ENCODE measurements at regions not wholly inside any gene's neighbourhood (a gene's known extent, or its start where the extent isn't known, plus 50 kb on each side); places are given as distances from the start of the nearest gene placed in this dataset.

DNA sequence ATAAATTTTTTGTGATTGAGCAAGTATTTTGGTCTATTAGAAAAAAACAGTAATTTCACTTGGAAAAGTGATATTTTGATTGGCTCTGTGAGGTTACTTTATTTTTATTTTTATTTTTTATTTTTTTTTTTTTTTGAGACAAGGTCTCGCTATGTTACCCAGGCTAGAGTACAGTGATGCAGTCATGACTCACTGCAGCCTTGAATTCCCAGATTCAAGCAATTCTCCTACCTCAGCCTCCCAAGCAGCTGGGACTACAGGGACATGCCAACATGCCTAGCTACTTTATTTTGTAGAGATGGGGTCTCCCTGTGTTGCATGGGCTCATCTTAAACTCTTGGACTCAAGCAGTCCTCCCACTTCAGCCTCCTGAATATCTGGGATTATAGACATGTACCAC lies 60.9 kb upstream of the MGAT5 start:
- no peak for DNase-seq

DNA sequence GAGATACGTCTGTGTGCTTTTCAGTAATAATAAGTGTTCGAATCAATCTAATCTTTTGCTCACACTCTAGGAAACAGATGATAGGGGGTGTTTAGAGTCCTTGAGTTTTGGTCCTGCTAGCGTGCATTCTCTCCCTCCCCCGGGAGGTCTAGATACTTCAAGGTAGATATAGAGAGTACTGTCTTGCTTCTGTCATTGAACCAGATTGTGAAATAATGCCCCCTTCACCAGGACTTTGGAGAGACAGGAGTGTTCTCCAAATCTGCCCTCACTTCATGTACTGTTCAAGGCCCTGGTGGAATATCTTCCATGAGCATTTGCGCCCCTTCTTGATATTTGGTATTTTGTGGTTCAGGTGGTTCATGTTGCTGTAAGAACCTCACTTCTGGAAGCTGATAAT lies 59.4 kb upstream of the MGAT5 start:
- no peak for DNase-seq

DNA sequence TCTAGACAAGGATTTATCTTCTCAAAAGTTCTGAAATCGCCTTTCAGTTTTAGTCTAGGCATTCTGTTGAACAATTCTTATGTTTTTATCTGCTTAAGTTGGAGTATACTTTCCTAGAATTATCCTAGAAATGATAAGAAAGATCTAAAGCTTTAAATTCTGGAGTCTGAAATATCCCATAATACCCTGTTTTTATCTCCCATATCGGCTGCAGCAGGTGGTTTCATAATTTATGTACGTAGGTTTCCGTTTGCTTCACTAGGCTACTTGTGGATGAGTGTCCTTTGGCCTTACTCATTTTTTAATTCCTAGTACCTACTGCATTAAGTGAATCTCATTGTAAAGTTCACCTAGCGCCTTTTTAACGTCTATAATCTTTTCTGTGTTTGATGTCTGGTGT lies 58.5 kb upstream of the MGAT5 start:
- DNase-seq: no peak

DNA sequence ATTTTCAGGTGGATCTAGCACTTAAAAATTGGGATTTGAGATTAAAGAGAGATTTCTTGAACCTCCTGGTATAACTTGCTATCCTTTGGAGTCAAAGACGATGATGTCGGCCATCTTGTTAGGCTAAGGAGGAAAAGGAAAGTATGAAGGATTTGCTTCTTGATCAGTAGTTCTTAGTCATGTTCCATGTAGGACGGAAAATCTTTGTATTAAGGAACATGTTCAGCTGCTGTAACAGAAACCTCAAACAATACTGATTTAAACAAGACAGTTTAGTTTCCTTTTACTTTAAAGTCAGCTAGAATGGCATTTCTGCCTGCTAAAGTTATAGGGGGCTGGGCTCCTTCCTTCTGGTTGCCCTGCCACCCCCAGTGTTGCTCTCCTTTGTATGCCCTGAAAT lies 56.4 kb upstream of the MGAT5 start:
- no peak for DNase-seq

DNA sequence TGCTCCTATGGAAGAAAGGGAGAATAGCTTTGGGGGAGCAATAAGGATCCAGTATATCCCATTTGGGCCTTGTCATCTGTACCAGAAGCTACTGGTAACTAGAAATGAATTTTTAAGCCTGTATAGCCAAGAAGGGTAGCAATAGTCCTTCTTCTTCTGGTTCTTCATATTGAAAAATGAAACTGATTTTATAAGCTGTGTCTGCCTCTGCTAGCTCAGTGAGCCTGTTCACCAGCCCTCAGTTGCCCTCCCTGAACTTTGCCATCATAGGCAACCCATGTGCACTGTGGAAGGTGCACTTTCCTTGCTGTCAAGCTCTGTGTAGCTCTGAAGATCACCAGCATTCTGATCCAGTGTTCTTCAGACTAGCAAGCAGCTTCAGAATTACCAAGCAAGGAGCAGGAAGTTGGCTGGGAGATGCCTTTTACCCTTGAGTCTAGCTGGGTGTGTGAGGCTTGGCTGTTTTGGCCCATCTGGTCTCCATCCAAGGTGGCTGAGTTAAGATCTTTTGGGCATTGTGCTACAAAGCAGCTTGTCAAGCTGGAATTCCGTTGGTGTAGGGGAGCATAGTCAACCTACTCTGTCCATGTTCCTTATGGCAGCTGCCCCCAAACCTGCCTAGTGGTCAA lies 55.8 kb upstream of the MGAT5 start:
- no peak for DNase-seq

DNA sequence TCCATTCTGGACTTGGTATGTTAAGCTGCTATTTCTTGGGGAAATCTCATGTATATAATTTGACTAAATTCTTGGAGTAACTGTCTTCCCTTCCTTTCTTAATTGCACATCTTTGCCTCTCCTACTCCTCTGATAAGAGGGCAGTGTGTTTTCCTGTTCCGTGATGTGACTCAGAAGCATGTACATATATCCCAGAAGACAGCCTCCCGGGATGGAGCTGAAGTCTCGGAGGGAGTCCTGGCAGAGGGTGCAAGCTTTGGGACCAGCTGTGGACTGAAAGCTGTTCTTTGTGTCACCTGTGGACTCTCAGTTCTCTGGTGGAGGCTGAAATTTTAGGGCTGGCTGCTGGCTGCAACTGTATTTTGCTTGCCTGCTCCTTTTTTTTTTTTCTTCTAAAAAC lies 54.7 kb upstream of the MGAT5 start:
- no peak for DNase-seq

DNA sequence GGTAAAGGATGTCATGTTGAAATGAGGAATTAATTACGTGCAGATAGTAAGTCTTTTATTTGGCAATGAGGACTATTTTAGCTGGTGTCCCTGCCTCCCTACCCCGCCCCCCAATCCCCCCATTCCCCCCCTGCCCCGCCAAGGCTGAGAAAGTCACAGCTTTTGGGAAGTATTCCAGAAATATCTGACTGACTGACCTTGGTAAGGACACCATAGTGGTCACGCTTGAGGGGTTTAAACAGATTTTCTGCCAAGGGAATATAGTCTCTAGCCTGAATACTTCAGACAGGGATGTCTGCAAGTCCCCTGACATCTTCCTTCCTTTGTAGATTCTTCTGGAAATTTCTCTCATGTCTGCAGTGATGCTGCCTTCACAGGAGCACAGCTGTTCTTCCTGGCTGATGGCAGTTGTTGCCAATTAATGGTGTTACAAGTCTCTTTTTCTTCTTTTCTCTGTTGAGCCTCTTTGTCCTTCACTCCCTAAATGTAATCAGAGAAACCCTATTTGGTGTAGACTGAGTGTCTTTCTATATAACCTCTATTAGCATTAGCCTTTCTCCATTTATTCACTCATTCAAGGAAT lies 53.7 kb upstream of the MGAT5 start:
- no peak for DNase-seq

DNA sequence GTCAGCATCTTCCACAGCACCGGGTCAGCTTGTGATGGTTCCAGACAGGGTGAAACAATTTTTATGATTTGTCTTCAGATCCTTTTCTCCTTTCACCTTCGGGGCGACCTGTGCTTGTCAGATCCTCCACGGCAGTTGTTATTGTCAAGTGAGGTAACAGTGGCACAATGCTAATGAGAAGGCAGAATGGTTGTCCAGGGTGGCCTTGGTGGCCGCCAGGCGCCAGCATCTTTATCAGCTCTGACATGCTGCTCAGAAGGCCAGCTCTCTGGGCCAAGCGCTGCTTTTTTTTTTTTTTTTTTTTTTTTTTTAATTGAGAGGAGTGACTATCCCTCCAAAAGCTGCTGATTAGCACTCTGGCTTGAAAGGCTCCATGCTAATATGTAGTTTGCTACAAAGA lies 52.3 kb upstream of the MGAT5 start:
- no peak for DNase-seq

DNA sequence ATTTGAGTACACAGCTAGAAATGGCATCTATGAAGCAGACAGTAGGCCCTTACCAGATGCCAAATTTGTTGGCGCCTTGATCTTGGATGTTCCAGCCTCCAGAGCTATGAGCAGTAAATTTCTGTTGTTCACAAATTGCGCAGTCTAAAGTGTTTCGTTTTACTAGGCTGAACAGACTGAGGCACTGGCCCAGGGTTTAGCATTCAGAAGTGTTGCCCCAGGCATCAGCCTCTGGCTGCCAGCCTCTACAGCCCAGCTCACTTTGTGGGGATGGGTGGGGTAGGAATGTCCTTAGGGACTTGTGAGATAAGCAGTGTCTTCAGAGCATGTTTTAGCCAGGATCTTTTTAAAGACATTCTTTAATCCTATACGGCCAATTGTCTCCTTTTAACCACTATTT lies 51.5 kb upstream of the MGAT5 start:
- DNase-seq: no peak

DNA sequence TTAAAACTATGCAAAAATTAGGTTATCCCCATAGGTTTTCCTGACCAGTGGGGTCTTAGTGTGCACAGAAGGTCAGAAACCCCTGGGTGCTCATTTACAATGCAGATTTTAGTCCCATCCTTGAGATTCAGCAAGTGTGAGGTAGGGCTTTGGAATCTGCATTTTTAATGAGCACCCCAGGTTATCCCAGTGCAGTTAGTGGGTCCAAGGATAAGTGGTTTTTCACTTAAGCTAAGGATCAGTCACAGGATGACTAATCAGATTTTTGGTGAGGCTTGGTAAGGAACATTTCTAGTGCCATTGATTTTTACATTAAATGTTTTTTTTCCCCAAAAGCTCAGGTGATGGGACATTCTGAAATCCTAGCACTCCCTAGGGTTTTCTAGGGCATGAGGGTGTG lies 50.7 kb upstream of the MGAT5 start:
- no peak for DNase-seq

Data from NCI-H1092 treated with DMSO at 0.1 percent for 48 hours (cell line).